ENCODE measurements at regions not wholly inside any gene's neighbourhood (a gene's known extent, or its start where the extent isn't known, plus 50 kb on each side); places are given as distances from the start of the nearest gene placed in this dataset.

- TF ChIP-seq, protein P1, sequence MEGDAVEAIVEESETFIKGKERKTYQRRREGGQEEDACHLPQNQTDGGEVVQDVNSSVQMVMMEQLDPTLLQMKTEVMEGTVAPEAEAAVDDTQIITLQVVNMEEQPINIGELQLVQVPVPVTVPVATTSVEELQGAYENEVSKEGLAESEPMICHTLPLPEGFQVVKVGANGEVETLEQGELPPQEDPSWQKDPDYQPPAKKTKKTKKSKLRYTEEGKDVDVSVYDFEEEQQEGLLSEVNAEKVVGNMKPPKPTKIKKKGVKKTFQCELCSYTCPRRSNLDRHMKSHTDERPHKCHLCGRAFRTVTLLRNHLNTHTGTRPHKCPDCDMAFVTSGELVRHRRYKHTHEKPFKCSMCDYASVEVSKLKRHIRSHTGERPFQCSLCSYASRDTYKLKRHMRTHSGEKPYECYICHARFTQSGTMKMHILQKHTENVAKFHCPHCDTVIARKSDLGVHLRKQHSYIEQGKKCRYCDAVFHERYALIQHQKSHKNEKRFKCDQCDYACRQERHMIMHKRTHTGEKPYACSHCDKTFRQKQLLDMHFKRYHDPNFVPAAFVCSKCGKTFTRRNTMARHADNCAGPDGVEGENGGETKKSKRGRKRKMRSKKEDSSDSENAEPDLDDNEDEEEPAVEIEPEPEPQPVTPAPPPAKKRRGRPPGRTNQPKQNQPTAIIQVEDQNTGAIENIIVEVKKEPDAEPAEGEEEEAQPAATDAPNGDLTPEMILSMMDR (optimal IDR thresholded peaks at IDR 0.05 in 1 of 3, IDR thresholded peaks at IDR 0.05 in 1 of 3, conservative IDR thresholded peaks at IDR 0.05 in 1 of 3; ENCODE audit: extremely low read depth in 1 of 3, insufficient read depth in 2 of 3, low read length in 3 of 3): no peak
- TF ChIP-seq EZH2 (IDR thresholded peaks at IDR 0.05; ENCODE audit: low read length): no peak
Measured at GRCh38 chr3:170757038-170757437, 113.0 kb downstream of the RPL22L1 start.
